Stimulated activated CD8-positive, alpha-beta memory T cell treated with anti-CD3 and anti-CD28 coated beads, Interleukin-15, amount 100 ng/mL, for 1 hour (primary cell): ENCODE measurements at regions not wholly inside any gene's neighbourhood (a gene's known extent, or its start where the extent isn't known, plus 50 kb on each side); places are given as distances from the start of the nearest gene placed in this dataset.

Experiments
- DNase-seq: peaks from one replicate; pipeline ENCODE4 v3.0.0-alpha.2; 2020; ENCODE audit warnings: low read depth

DNA sequence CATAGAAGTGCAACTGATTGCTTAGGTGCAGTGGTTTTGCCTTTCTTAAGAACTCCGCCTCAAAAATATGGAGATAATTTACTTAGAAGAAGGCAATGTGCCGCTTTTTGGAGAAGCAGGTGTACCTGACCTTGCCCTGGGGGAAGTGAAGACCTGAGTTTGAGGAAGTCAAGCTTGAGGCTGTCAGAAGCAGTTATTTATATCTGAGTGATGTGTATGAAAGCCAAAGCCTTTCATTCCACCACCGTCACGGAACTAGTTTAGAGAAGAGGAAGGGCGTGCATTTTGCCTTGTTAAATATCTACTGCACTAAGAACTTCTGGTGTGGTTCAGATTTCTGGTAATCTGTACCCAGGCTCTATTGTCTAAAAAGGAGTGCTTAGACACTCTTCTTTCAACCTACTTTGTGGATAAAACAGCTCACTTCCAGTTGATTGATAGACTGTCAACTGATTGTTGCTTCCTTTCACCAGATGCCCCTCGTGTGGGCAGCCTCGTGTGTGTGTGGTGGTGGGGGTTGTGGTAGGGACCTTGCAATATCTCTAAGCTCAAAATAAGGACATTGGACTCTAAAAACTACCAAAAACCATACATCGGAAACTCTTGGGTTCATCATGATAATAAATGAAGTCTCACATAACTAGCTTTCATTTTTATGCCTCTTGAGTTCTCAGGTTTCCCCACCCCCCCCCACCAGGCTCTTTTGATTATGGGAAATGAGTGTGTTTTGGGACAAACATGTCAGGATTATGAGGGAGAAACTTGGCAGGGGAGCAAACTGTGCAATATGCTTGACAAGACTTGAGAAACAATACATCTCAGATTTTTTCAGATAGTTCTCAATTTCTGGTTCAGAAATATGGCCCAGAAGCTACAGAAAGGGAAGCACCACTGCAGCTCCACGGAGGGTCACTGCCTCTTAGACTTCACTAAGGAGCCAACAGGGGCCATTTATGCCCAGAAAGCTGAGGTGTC lies 78.6 kb downstream of the ARF6 start:
- peak; percentile 18 for DNase-seq

DNA sequence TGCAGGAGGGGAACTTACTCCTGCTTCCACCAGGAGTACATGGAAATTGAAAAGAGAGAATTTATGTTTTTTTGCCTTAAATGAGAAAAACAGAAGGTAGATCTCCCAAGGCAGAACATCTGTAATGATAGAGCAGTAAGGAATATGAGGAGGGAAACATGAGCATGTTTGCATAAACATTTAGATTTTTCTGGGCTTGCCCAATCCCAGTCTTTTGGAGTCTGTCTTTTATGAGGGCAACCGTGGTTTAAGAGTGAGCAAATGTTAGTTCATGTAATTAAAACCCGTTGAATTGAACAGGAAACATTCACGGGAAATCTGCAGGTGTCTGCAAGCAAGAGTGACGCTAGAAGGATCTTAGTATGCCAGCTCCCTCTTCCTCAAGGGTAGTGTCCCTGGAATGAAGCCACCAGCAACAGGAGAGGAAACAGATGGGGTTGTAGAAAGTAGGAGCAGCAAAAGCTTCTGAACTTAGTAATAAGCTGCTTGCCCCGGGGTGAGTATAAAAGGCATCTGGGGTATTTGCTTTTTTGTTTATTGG lies 79.3 kb downstream of the ARF6 start:
- DNase-seq = no peak

DNA sequence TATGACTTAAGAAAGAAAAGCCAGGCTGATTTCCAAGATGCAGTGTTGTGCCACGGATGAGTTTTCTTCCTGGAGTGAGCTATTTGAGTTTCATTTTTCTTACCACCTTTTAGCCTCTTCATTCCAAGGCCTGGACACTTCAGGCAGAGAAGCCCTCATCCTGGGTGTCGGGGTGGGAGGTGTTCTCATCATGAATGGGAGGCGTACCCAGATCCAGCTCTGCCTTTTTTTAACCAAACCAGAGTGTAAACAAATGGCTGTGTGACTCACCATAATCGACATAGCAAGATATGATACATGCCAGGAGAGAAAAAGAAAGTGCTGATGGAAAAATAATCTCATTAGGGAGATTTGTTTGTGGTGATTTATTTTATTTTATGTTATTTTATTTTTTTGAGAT lies 79.9 kb downstream of the ARF6 start:
- no peak for DNase-seq

DNA sequence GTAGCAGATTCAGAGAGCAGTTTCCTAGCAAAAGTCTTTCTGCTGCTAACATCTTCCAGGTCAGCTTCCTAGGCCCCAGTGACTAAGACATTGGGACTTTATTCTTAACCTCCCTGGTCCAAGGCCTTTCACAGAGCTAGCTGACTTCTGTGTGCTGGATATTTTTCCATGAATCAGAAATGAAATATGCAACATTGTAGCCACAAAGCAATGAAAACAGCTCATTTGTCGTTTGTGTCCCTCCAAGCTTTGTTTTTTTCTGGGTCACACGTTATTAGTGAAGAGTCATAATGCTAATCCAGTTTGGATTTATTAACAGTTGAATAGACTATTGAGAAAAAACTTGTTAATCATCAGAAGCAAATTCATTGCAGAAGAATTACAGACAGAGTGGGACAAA lies 82.4 kb downstream of the ARF6 start:
- DNase-seq = no peak

DNA sequence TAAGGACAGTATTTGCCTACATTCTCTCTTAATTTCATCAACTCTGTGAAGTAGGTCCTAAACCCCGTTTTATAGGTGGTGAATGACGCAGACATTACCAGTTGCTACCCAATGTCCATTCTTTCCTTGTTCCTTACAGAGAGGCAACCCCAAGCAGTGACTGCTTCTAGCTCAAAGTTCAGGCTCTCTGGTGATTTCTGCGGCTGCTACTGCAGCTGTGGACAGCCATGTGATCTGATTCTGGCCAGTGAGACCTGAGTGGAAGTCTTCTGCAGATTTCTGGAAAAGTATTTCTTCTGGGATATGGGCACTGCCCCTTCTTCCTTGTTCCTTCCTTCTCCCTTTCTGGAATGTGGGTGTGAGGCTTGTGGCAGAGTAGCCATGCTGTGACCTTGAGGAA lies 82.9 kb downstream of the ARF6 start:
- DNase-seq = no peak

DNA sequence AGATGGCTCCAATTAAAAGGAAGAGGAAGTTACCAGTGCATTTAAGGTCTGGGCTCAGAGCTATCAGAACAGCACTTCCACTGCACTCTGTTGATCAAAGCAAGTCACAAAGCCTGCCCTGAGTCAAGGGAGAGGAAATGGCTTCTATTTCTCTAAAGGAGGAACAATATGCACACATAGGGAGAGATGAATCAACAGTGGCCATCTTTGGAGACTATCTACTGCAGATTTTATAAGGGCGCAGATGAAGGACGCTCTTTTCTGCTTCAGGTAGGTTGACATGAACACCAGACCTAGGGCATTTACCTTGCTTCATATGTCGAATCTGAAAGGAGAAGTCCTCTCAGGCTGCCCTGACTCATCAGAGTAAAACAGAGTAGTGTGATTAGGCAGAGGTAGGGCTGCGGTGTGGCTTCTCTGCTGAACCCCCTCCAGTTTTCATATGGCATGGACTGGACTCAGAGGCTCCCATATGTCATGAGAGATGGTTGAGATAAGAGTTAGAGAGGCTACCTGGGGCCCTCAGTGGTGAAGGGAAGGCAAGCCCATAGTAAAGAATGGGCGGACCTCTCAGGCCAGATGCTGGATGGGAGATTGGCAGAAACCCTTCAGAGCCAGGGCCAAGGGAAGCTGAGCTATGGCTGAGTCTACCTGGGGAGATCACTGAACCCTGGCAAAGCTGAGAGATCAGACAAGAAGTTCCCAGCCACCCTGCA lies 84.4 kb downstream of the ARF6 start:
- no peak for DNase-seq

DNA sequence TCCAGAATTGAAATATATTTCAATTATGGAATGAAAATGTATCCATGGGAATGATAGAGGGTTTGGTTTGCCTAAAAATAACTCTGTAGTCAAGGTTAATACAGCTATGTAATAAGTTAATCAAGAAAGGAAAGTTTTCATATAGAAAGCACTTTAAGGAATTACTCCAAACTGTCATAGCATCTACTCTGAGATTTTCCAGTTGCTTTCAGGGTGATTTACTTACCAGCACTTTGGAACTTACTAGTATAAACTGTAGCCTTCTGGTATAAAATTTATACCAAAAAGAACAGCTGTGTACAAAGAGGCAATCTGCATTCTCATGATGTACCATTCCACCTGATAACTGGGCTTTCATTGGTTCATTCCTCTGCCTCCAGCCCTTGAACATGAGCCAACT lies 87.1 kb downstream of the ARF6 start:
- no peak for DNase-seq

DNA sequence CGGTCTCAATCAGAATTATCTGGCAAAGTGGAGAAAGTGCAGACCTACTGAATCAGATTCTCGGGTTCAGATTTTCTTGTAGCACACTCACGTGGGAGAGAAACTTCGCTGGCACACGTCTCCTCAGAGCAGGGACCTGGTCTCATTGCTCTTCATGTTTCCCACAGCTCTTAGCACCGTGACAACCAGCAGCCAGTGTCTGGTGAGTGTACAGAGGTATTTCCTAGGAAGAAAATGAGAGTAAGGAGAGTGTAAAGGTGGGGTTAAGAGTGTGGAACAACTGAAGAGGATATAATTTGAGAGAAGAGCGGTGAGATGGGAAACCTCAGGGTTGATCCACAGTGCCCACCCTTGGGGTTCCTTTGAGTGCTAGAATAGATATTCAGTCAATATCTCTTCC lies 89.2 kb downstream of the ARF6 start:
- no peak for DNase-seq

DNA sequence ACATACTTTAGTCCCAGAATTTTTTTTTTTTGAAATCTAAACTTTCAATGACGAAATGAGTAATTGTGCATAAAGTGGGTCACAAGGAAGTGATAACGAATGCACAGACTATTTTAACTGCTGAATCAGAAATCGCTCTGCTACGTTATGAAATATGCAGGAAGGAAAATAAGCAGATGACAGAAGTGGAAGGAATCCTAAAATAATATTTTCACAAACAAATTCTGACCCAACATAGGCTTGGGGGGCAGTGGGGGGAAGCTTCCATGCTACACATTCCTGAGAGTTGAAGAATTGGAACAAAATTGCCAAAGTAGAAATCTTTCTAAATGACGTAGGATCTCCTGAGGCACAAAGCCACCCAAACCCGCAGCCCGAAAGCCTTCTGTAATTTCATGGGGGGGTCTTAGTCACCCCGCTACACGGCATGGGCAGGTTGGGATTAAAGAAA lies 89.6 kb downstream of the ARF6 start:
- no peak for DNase-seq

DNA sequence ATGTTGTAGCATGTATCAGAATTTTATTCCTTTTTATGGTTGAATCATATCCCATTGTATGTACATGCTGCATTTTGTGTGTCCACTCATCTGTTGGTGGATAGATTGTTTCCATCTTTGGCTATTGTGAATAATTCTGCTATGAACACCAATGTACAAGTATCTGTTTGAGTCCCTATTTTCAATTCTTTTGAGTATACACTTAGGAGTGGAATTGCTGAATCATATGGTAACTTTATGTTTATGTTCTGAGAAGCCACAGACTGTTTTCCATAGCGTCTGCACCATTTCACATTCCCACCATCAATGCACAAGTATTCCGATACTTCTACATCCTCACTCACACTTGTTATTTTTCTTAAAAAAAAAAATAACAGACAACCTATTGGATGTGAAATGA lies 91.5 kb downstream of the ARF6 start:
- no peak for DNase-seq

DNA sequence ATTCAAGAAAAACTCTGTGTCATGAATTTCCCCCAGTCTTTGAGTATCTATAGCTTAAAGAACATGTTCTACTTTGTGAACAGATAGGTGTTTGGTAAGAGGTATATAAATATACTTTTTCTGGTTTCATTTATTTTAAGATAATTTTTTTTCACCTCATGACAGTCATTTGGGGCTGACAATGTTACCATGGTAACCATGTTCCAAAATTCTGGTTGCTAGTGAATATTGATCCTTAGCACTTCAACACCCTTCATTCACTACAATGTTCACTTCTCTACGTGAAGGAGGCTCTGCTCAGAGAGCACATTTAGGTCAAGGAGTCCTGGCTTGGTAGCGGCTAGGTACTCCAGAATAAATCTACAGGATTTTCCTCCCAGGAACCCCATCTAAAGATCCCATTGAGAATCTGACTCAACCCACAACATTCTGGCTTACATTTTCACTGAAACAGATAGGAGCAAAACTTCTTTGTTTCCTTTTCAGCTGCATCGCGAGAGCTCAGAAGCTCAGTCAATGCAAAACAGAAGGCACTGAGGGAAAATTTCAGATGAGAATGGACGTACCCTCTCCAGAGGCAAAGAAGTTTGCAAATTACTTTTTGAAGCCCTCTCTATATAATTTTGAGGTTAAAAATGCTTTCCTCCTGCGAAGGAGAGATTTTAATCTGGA lies 93.6 kb downstream of the ARF6 start:
- no peak for DNase-seq

DNA sequence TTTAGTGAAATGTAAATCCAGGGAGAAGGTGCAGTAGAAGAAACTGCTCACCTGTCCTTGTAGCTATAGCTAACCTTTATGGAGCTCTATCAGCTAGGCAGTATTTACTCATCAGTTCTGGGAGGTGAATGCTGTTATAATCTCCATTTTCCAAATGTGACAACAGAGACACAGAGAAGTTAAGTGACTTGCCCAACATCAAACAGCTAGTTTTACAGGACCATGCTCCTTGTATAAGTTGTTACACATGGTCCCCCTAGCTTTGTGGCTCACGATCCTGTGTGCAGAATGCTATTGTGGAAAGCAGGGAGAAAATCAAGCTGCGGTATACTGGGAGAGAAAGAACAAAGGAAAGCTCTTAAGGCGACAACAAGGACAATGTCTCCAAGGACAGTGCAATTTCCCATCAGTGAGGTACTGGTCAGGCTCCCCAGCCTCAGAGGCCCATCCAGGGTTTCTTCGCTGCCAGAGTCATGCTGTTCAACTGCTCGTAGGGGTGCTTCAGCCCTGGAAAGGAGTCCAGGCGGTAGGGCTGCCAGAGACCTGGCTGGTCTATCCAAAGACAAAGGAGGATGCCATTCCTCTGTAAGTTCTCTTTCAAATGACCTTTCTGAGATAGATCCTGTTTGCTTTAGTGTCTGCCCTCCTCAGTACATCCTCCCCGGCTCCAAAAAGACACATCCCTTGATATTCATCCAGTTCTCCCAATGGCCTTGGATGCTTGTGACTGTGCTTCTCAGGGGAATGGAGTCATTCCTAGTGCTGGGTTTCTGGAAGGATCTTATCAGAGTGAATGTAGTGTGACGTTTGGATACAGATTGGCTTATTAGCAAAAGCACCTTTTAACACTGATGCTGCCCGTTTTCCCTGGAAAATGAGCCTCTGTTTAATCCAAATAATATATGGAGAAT lies 95.5 kb downstream of the ARF6 start:
- no peak for DNase-seq

DNA sequence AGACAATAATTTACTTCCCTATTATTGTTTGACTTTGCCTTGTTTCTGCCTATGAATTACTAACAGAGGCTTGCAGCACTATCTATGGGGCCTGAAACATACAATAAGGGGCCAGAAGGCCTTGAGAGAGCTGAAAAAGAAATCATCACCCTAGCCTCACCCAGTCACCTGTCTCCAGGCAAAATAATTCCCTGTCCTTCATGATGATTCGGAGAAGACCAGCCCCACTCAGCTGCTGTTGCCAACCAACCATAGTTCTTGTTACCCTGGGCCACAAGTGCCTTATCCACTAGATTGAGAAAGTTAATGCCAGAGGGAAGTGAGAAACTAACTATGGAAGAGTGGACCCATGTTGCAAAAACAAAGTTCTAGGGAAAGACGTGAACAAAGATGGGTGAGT lies 97.1 kb downstream of the ARF6 start:
- no peak for DNase-seq

DNA sequence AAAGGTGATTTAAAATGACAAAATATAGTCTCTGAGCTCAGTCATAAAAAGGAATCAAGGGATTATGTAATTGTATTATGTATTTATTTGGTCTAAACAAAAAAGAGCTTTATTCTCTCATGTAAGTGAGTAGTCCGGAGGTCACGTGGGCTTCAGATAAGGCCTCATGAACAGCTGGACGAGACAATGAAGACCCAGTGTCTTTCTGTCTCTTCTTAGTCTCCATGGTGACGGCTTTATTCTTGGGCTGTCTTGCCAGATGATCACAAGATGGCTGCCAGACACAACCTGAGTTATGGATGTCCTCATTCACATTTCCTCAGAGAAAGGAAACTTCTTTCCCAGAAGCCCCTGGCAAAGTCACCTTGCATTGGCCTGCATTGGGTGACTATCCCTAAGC lies 98.6 kb downstream of the ARF6 start:
- DNase-seq = no peak

DNA sequence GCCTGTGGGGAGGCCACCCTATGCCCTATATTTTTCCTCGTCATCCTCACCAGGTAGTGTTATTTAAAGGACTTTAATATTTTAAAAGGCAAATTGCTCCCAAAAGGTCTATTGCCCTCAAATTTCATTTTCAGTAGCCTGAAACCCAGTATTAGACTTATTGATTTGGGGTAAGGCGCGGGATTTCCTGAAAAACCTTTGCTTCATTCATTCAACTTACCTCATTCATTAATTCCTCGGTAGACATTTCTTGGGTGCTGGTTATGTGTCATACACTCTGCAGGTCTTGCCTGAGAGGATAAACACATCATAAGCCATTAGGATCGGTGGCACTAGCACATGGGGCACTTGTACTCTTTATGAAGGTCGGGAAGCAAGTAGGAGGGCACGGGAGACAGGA lies 99.2 kb downstream of the ARF6 start:
- no peak for DNase-seq

DNA sequence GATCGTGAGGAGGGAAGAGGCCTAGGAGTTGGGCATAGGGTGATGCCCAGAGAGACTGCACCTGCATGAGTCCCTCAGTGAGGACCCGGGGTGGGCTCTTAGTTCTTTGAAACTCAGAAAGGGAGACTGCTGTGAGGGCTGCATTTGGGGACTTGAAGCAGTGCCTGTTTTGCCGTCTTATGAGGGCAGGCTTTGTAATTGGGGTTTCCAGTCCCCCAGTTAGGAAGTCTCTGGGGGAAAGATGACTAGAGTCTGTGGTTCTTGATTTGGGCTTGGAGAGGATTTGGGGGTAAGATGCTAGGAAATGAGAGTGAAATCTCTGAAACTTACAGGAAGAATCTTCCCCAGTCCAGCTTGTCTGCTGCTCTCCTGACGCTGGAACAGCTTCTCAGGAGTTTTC lies 99.6 kb downstream of the ARF6 start:
- DNase-seq = no peak

DNA sequence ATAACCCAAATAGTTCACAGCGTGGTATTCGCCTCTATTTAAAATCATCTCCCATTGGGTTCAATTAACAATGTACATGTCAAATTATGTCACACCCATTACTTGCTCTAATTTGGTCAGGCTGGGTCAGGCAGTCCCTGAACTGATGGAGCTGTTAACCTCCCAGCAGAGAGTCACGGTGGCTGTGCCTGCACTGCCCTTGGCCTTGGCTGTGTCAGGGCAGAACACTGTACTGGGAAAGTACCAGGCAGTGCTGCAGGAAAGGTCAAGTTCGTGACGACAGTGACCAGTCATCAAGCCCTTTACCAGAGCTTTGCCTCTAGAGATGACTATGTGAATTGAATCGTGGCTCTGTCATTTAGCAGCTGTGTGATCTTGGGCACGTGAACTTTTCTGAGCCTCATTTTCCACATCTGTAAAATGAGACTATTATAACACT lies 100.0 kb downstream of the ARF6 start:
- DNase-seq = no peak

DNA sequence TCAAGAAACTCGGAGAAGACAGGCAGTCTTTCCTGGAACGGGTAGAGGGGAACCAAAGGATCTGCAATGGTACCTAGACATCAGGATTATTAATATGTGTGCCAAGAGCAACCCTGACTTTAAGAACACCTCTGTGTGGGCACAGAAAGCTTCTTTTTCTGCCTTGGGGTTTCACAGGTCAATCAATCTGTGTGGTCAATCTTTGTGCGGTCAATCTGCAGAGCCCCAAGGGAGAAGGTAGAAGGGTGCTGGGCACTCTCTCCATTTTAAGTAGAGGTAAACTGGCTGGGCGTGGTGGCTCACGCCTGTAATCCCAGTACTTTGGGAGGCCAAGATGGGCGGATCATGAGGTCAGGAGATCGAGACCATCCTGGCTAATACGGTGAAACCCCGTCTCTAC lies 100.7 kb downstream of the ARF6 start:
- DNase-seq = no peak

DNA sequence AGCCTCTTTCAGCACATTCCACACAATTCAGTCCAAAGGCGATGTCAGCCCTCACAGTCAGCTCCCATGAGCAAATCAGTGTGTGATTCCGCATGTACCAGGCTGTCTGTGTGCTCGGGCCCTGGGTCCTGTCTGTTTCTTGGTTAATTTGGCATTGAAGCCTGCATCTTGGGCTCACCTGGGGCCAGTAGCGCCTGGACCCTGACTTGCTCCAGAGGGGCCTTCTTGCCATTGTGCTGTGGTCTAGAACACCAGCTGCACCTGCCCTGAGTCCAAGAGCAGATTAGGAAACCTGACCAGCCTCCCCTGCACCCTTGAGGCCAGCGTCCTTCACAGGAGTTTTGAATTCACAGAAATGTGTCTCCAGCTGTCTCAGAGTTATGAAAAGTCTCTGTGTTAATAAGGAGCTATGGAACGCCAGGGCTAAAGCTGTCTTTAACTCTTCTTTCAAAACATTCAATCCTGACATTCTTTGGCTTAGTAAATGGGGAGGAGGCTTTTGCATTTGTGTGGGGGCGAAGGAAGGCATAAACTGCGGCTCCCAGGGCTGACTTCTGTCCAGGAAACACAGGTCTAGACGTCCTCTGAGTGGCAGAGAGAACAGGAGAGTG lies 102.2 kb downstream of the ARF6 start:
- DNase-seq = no peak

DNA sequence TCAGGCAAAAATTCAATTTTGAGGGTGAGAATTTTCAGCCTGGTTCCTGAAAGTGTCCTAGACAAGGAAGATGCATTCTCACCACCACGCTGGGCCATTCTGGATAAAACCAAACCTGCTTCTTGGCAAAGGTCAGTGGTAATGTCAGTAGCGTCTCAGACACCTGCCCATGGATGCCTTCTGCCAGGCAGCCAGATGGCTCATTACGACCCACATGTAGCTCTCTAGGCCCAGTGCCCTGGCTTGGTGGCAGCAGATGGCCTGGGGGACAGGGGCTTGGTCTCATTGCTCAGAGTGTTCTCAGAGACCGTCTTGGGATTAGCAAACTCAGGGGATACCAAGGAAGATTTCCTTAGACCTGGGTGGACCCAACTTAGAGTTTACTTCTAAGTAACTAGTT lies 105.1 kb downstream of the ARF6 start:
- no peak for DNase-seq
